NCI-H510A treated with DMSO at 0.1 percent for 48 hours (cell line): ENCODE measurements at regions not wholly inside any gene's neighbourhood (a gene's known extent, or its start where the extent isn't known, plus 50 kb on each side); places are given as distances from the start of the nearest gene placed in this dataset.

Experiments
- DNase-seq: peaks from one replicate; lab custom pipeline; 2025; lab: John Stamatoyannopoulos, UW

- DNase-seq, result no peak
Observed at GRCh38 chr3:155029941-155030340, 50.2 kb upstream of the MME start.

- DNase-seq, result no peak
Observed at GRCh38 chr3:155026999-155027591, 53.0 kb upstream of the MME start.

- DNase-seq, result no peak
Observed at GRCh38 chr3:155024006-155024638, 56.0 kb upstream of the MME start.

GRCh38 chr3:155022896-155023295, 57.2 kb upstream of the MME start:
- no peak for DNase-seq

- DNase-seq, result no peak
Observed at GRCh38 chr3:155019575-155019974, 60.5 kb upstream of the MME start.

GRCh38 chr3:155018621-155019330, 61.3 kb upstream of the MME start:
- DNase-seq, result no peak

- no peak for DNase-seq
Observed at GRCh38 chr3:155015776-155016436, 64.2 kb upstream of the MME start.

- DNase-seq, result no peak
Observed at GRCh38 chr3:155014953-155015352, 65.2 kb upstream of the MME start.

- DNase-seq, result no peak
Observed at GRCh38 chr3:155013427-155013826, 66.7 kb upstream of the MME start.

- no peak for DNase-seq
Observed at GRCh38 chr3:155012584-155012983, 67.5 kb upstream of the MME start.

GRCh38 chr3:155010416-155010815, 69.7 kb upstream of the MME start:
- no peak for DNase-seq

- DNase-seq, result no peak
Observed at GRCh38 chr3:155009217-155009616, 70.9 kb upstream of the MME start.

- no peak for DNase-seq
Observed at GRCh38 chr3:155007729-155008128, 72.4 kb upstream of the MME start.

GRCh38 chr3:155001289-155002010, 78.7 kb upstream of the MME start:
- no peak for DNase-seq

- no peak for DNase-seq
Observed at GRCh38 chr3:154992655-154993054, 87.5 kb upstream of the MME start.

GRCh38 chr3:154990543-154990942, 89.6 kb upstream of the MME start:
- DNase-seq, result no peak

GRCh38 chr3:154987846-154988245, 92.3 kb upstream of the MME start:
- no peak for DNase-seq

GRCh38 chr3:154981664-154982063, 98.5 kb upstream of the MME start:
- no peak for DNase-seq

GRCh38 chr3:154981201-154981600, 98.9 kb upstream of the MME start:
- DNase-seq, result no peak

GRCh38 chr3:154979331-154979730, 100.8 kb upstream of the MME start:
- DNase-seq, result no peak

- DNase-seq, result no peak
Observed at GRCh38 chr3:154977666-154978065, 102.5 kb upstream of the MME start.
